DMS53 (cell line): ENCODE measurements at regions not wholly inside any gene's neighbourhood (a gene's known extent, or its start where the extent isn't known, plus 50 kb on each side); places are given as distances from the start of the nearest gene placed in this dataset.

ENCODE experiments used
- DNase-seq: peaks from one replicate; lab custom pipeline; 2025; lab: John Stamatoyannopoulos, UW

DNA sequence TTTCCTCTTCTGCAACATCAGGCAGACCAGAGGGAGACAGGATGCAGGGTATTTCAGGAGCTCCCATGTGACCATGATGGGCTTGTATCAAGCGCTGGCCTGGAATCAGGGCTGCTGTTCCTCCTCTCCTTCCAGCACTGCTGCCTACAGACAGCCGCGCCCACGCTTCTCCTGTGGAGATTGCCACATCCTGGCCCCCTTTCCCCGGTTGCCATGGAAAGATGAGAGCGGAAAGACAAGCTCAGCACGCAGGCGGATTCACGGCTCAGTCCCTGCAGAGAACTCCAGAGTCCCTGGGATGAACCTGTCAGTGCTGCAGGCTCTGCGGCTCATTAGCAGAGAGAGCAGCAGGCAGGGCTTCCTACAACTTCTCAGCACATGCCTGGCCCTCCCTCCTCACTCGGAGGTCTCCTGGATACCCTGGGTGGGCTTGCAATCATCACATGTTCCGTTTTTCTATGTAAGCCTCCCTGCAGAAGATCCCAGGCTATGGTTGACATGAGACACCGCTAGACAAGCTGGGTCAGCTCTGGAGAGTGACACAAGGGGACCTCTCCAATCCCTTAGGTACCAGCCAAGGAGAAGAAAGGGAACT is 497.8 kb upstream of the MYT1L start:
- no peak for DNase-seq

DNA sequence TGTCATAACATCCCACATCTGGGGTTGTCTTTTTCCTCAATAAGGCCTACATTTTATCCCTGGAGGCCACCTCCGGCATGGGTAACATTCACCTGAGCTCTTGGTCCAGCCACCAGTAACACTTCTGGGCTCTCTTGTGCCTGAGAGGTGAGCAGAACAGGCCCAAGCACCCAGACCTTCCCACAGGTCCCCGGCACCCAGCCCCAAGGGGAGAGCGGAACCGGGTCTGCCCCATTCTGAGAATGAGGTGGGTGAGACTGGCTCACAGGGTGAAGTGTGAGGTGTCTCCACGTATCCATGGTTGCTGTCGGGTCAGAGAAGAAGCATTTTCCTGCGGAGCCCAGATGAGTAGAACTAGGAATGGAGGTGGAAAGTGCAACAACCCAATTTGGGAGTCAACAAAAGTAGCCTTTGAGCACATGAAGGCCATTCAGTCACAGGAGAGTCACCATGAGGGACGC is 496.7 kb upstream of the MYT1L start:
- DNase-seq, result no peak

DNA sequence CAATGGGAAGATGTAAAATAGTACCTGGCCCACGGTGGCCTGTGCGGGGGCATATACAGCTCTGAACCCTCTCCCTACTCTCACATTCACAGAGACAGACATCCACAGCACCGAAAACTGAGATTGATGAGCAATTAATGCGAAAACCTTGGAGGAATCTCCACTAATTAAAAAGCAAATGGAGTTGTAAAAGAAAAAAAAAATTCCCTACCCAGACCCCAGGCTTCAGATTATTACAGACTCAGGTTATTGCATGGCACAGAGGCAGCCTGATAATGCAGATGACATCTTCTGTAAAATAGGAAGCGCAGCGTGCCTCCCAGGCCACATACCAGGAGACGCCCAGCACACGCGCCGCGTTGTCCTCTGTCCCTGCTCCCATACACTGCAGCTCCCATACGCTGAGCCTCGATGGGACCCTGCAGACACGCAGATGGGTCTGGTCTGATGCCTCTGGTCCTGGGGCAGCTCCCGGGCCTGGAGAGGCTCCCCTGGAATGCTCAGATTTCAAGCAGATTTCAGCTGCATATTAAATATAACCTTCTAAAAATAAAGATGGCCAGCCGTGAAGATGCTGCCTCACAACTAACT is 496.1 kb upstream of the MYT1L start:
- DNase-seq, result no peak

DNA sequence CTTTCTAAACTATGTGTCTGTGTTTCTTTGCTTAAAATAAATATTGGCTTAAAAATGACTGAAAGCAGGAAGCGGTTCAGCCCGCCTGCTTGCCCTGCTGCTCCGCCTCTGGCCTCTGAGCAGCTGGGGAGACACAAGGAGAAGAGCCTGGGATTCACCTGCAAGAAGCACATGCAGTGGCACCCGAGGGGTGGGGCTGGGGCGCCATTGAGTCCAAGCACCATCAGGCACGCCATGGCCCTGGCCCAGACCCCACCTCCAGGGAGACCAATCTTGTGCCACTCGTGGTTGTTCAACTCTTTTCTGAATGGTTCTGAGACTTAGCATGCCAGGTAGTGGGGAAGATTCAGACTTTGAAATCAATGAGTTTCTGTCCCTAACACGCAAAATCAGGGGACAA is 495.5 kb upstream of the MYT1L start:
- DNase-seq, result no peak

DNA sequence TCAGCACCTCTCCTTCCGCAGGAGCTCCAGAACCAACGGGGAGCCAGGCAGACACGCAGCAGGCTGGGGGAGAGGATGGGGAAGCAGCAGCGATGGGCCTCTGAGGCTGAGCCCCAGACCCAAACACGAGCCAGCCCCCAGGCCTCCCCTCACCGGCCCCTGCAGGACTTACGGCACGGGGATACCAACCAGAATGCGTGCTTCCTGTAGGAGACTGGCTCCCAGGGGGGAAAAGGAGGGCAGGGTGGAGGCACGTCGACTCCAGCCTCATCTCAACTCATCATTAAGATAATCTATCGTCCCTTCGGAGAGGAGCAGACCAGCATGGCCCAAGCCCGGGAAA is 495.1 kb upstream of the MYT1L start:
- DNase-seq, result no peak

DNA sequence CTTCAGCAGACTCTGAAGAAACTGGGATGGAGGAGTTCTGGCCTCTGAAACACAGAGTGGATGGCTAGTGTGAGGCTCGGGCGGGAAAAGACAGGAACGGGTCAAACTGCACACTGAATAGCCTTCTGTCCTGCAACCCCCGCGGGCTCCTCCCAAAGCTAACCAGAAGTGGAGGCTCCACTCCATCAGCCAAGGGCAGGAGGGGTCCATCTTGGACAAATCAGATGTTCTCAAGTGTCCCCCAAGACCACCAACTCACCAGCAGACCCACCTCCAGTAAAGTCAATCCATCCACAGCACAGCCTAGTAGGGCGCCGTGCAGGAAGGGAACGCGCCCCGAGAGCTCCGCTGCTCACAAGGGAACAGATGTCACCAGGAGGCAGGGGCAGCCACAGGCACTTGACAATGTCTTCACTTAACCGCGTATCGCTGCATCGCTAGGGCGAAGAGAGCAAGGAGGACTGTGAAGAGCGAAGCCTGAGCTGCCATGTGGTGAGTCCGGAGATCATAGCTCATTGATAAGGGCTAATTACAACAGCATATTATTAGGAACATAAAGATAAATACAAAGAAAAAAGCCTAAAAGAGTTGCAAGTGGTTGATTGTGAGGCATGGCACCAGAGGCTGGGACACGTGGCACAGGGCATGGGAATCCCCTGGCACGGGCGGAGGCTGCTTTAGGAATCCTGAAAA is 494.6 kb upstream of the MYT1L start:
- no peak for DNase-seq

DNA sequence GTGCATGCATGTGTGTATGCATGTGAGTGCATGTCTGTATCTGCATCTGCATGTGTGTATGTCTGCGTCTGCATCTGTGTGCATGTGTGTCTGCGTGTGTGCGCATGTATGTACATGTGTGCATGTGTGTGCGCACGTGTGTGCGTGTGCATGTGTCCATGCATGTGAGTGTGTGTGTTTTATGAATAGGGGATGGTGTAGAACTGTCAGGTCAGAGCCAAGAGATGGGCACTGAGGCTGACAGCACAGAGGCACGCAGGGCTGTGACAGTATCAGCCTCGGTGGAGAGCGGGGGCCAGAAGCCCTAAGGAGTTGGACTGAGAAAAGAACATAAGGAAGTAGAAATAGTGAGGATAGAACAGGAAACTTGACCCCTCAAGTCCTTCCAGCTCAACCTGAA is 494.0 kb upstream of the MYT1L start:
- DNase-seq, result no peak

DNA sequence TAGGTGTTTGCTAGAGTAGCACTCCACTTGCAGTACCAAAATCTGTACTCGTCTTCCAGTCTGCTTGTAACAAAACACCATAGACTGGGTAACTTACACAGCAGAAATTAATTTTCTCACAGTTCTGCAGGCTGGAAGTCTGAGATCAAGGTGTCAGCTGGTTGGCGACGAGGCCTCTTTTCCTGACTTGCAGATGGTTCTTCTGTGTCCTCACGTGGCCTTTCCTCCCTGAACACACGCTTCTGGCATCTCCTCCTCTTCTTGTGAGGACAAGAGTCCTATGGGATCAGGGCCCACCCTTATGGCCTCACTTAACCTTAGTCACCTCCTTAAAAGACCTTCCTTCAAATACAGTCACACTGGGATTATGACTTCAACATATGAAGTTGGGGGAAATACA is 493.5 kb upstream of the MYT1L start:
- no peak for DNase-seq

DNA sequence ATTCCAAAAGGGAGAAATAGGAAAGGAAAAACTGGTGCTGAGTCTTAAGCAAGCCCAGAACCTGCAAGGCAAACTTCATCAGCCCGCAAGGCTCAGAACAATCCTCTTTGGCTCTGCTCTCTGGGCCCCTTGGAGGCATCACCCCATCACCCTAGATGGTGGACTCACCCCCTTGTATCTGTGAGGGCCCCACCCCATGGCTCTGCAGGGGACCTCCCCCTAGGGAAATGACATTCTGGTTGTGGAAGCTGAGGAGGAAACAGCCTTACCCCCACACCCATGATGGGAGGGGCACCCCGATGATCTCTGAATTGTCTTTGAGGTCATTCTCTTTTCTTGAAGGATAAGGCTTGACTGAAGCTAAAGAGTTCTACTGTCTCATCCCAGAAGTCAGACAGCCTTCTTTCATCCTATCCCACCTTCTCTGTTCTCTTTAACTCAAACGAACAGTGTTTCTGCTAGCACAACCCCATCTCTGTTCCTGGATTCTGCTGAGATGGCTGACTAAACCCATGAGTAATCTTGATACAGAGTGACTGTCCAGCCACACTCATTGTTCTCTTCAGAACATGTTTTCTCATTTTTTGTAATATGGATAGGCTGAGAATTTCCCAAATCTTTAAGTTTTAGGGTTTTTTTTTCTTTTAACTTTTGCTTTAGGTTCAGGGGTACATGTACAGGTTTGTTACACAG is 492.1 kb upstream of the MYT1L start:
- DNase-seq, result no peak

DNA sequence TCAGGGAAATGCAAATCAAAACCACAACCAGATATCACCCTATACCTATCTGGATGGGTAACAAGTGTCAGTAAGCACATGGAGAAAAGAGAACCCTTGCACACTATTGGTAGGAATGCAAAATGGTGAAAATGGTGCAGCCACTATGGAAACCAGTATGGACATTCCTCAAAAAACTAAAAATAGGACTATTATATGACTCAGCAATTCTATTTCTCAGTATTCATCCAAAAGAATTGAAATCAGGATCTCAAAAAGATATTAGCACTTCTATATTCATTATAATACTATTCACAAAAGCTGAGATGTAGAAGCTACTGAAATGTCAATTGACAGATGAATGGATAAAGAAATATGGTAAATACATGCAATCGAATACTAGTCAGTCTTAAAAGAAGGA is 491.1 kb upstream of the MYT1L start:
- no peak for DNase-seq

DNA sequence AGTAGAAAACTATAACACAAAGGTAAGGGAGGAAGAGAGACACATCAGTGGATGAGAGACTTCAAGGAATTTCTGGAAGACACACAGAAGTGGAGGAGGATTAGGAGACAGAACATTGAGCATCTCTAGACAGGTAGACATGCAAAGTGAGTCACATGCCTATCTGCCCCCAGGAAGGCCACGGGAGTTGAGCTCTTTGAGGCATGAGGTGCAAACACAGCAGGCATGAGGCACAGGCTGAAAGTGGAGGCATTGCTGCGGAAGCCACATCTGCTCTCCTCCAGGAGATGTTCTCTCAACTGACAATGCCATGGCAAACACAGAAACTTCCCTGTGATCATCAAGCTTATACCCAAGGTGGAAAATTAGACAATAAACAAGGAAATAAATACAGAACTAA is 481.6 kb upstream of the MYT1L start:
- no peak for DNase-seq

DNA sequence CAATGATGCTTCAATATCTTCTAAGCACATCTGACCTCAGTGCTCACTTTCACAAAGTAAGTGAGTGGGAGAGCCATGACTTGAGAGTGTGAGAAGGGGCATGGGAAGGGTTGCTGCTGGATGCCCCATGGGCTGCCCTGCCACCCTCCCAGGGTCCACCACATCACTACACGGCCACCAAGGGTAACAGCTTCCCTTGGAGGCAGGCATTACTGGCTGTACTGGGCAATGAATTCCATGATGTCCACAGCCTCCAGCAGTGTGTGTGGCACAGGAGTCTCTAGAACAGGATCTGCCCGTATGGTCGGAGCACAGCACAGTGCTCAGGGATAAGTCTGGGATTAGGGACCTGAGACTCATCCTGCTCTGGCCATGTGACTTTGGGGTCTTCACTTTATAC is 481.0 kb upstream of the MYT1L start:
- DNase-seq, result no peak

DNA sequence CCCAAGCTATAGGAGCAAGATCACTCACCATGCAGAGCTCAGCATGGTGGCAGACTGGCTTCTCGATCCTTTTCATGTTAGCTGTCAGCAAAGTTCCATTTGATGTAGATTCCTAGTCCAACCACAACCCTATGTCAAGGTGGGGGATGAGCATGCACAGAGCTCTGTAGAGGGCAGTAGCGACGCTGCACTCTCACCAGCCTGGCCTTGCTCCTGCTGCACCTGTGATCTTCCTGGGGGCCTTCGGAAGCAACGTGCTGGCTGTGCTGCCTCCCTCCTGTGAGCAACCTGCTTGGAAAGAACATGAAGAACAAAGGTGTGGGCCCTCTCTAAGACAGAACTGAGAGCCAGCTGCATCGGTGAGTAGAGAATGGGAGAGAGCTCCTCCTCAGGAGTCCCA is 479.4 kb upstream of the MYT1L start:
- DNase-seq, result no peak

DNA sequence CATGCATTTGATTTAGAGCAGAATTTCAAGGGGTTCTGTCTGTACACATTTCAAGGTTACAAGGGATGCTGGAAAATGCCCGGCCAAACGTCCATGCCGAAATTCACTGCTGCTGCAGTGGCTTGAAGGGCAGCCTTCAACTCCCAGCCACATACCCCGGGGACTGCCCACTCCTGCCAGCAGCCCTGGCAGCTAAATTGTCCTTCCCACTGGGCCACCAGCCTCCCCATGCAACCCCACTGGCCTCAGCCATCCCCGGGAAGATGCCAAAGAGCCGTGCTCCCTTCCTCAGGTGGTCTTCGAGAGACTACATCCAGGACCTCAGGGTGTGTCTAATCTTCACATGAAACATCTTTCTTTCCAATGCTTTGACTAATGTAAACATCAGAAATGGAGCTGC is 478.7 kb upstream of the MYT1L start:
- no peak for DNase-seq

DNA sequence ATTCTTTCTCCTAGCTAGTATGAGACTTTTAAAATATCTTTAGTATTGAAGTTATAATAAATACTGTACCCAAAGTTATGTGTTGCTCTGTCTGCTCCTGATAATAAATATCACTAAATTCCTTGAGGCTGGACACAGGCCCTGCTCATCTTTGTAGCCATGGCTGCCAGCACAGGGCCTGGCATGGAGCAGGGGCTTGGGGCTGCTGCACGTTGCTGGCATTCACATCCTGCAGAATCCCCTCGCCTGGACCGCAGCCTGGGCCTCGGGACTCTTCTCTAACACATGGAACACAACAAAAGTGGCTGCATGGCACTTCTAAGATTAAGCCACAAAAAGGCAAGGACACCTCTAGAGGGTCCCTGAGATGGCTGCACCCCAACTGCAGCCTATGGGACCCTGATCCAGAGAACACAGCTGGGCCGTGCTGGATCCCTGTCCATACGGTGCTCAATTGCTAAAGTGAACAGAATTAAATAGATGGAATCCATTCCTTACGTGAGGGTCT is 477.5 kb upstream of the MYT1L start:
- no peak for DNase-seq

DNA sequence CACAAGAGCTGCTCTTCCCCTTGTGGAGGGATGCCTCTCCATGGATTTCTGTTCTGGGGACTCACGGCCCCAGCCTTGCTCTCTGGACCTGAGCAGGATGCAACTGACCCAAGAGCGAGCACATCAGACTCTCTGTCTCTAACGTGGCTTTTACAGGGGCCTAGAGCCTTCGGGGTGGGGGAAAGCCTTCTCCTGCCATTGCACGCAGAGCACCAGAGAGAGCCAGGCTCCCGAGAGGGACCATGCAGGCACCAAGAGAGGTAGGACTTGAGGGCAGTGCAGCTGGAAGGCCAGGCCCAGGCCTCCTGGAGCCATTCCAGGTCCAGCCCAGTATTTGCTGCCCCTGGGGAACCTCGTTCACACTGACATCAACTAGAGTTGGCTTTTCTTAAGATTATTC is 475.6 kb upstream of the MYT1L start:
- DNase-seq, result no peak

DNA sequence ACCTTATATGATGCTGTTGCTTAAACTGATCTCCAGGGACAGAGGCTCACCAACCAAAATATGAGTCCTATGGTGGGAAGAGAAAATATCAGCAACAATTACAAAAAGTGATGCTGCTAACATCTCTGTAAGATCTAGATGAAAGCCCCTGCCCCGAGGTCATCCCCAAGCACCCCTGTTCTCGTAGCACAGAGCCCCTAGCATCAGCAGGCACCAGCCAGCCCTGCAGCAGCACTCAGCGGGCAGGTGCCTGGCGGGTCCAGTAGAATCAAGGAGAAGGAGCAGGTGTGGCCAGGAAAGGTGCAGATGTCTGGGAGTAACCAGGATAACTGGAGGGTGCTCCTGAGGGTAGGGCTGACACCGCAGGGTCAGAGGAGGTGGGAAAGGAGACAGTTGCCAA is 474.2 kb upstream of the MYT1L start:
- DNase-seq, result no peak

DNA sequence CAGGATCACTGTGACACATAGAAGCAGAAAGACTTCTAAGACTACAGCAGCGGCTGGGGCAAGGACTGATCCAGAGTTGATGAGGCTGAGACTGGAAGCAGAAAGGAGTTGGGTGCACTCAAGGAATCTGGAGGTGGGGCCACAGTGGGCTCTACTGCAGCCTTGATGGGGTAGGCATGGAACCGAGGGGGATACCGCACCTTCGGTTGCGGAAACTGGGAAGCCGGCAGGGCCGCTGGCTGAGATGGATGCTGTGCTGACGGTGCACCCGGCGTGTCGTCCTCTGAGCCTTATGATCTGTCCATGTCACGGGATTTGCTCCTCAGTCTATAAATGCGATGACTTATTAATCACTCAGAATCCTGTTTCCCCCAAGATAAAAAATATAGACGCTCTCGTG is 473.5 kb upstream of the MYT1L start:
- DNase-seq, result no peak

DNA sequence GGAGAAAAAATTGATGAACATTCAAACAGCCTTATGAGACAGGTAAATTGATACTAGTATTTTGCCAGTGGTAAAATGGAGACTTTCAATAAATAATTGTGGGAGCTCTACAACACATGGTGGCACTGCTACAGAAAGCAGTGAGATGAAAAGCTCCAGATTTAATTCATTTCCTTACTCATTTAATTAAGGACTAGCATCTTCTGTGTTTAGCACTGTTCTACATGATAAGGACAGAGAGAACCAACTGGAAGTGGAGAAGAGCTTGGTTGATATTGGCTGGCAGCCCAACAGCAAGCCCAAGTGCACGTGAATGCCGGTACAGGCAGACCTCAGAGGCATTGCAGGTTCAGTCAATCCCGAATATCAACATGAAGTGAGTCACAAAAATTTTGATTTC is 470.4 kb upstream of the MYT1L start:
- DNase-seq, result no peak

DNA sequence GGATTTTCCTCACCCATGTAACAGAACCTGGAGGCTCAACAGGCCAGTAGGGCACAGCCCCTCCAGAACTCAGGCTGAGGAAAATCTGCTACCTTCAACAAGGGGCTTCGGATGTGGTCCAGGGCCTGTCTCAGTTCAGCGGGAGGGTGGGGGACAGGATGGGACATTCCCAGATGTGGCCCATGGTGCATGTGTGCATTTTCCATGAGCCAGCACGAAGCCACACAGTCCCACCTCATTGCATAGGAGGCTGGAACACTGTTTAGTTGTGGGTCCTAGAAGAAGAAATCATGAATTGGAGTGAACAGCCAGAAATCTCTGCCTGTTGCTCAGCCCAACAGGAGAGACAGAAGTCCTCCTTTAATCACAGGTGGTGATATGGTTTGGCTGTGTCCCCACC is 469.6 kb upstream of the MYT1L start:
- no peak for DNase-seq

DNA sequence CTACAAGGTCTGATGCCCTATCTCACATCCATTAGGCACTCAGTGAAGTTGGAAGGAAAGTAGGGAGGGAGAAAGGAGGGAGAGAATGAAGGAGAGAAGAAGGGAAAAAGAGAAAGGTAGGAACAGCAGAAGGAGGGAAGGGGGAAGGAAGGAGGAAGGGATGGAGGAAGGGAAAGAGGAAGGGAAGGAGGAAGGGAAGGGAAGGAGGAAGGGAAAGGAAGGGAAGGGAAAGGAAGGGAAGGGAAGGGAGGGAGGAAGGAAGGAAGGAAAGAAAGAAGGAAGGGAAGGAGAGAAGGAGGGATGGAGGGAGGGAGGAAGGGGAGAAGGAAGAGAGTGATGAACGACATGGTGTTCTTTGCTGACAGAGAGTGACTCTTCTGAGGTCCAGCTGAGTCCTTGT is 468.9 kb upstream of the MYT1L start:
- no peak for DNase-seq

DNA sequence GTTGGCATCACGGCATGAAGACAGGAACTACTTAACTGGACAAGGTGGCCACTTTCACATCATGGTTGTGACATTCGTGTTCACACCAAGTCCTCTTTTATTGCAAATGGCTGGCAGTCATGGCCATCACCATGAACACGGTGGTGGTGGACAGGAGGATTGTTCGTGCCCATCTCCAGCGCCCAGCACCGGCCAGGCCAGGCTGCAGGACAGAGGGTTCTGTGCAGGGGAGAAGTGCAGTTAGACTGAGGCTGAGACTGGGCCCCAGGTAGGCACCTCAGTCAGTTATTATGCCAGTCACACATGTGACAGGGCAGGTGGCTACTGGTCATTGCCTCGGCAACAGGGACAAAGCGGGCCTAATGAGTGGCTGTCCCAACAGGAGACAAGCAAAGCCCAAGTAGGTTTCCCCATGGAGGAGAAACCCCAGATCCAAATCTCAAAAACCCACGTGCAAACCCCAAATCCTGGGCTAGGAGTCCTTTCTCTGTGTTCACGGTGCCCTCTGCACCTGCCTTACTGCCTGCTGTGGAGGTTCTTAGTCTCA is 468.1 kb upstream of the MYT1L start:
- no peak for DNase-seq

DNA sequence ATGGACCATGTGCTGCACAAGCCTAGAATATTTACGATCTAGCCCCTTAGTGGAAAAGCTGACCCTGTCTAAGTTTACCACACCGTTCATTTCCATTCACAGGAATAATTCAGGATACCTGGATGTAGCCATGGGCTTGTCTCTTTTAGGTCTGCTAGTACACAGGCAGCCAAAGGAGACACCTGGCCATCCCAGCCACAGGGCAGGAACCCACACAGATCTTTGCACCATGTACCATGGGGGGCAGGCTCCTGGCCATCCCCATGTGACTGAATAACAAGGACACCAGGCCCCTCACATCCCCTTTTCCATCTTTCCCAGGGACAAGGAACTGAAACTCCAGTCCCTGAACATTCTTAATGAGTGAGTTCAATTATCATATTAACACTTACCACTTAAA is 467.3 kb upstream of the MYT1L start:
- no peak for DNase-seq
